NCI-H2107 treated with DMSO at 0.1 percent for 48 hours (cell line): ENCODE measurements at regions not wholly inside any gene's neighbourhood (a gene's known extent, or its start where the extent isn't known, plus 50 kb on each side); places are given as distances from the start of the nearest gene placed in this dataset.

Source experiments
- DNase-seq: peaks from one replicate; lab custom pipeline; 2025; ENCODE audit not compliant: unreplicated experiment; lab: John Stamatoyannopoulos, UW

- DNase-seq: no peak
These were observed 723.2 kb upstream of the CXADR start for GRCh38 chr21:16789636-16790035.

GRCh38 chr21:16792101-16792500 is 720.7 kb upstream of the CXADR start:
- no peak for DNase-seq

- no peak for DNase-seq
These were observed 717.9 kb upstream of the CXADR start for GRCh38 chr21:16794950-16795349.

GRCh38 chr21:16796776-16797175 is 716.1 kb upstream of the CXADR start:
- DNase-seq: no peak

GRCh38 chr21:16797540-16797939 is 715.3 kb upstream of the CXADR start:
- DNase-seq: no peak

GRCh38 chr21:16797966-16798365 is 714.9 kb upstream of the CXADR start:
- DNase-seq: no peak

- no peak for DNase-seq
These were observed 712.1 kb upstream of the CXADR start for GRCh38 chr21:16800536-16801275.

GRCh38 chr21:16811011-16811410 is 701.8 kb upstream of the CXADR start:
- DNase-seq: no peak

GRCh38 chr21:16811970-16812369 is 700.9 kb upstream of the CXADR start:
- no peak for DNase-seq

GRCh38 chr21:16815243-16815642 is 697.6 kb upstream of the CXADR start:
- no peak for DNase-seq

GRCh38 chr21:16821588-16821987 is 691.3 kb upstream of the CXADR start:
- DNase-seq: no peak

- no peak for DNase-seq
These were observed 683.3 kb upstream of the CXADR start for GRCh38 chr21:16829532-16829931.

- DNase-seq: no peak
These were observed 680.1 kb upstream of the CXADR start for GRCh38 chr21:16832791-16833190.

GRCh38 chr21:16834791-16835190 is 678.1 kb upstream of the CXADR start:
- no peak for DNase-seq

- DNase-seq: no peak
These were observed 675.5 kb upstream of the CXADR start for GRCh38 chr21:16837321-16837720.

- DNase-seq: no peak
These were observed 675.1 kb upstream of the CXADR start for GRCh38 chr21:16837721-16838120.

GRCh38 chr21:16838331-16838730 is 674.5 kb upstream of the CXADR start:
- DNase-seq: no peak

GRCh38 chr21:16840538-16840937 is 672.3 kb upstream of the CXADR start:
- no peak for DNase-seq

GRCh38 chr21:16841975-16842695 is 670.7 kb upstream of the CXADR start:
- DNase-seq: no peak

GRCh38 chr21:16842696-16843035 is 670.2 kb upstream of the CXADR start:
- peak; percentile 73 for DNase-seq

- DNase-seq: no peak
These were observed 665.6 kb upstream of the CXADR start for GRCh38 chr21:16847211-16847610.

- DNase-seq: no peak
These were observed 661.8 kb upstream of the CXADR start for GRCh38 chr21:16851054-16851453.

- DNase-seq: no peak
These were observed 657.6 kb upstream of the CXADR start for GRCh38 chr21:16855164-16855667.
